K562 (cell line): ENCODE measurements at regions not wholly inside any gene's neighbourhood (a gene's known extent, or its start where the extent isn't known, plus 50 kb on each side); places are given as distances from the start of the nearest gene placed in this dataset.

Experiments
- CBX1 ChIP-seq: sonication (generic); IDR thresholded peaks from 2 replicates; pipeline ENCODE4 v1.6.1; 2016; ENCODE audit warnings: antibody characterized with exemption, low read depth, mild to moderate bottlenecking
- EP300 ChIP-seq: IDR thresholded peaks from 2 replicates; pipeline ENCODE4 v1.6.1; 2012; ENCODE audit warnings: low read length, improper control_type of control experiment
- GATA2 ChIP-seq: sonication (generic); formaldehyde crosslinking; IDR thresholded peaks from 2 replicates; pipeline ENCODE4 v1.4.0; 2020; ENCODE audit warnings: mild to moderate bottlenecking, missing genetic modification reagents
- HDAC2 ChIP-seq: fragments of 450-650 bp; IDR thresholded peaks from 2 replicates; pipeline ENCODE4 v1.6.1; 2016; ENCODE audit warnings: mild to moderate bottlenecking
- MAZ ChIP-seq, 2 experiments: fragments of 450-650 bp in 1 of 2; sonication (generic) in 1 of 2; formaldehyde crosslinking; IDR thresholded peaks in 1 of 2; conservative IDR thresholded peaks in 1 of 2; 2 replicates each; pipeline versions ENCODE4 v1.4.0 to v1.5.0; 2020; ENCODE audit warnings: mild to moderate bottlenecking in 1 of 2, missing genetic modification reagents in 1 of 2
- RBFOX2 ChIP-seq: fragments of 200-400 bp; formaldehyde crosslinking; IDR thresholded peaks from 2 replicates; pipeline ENCODE4 v1.6.1; 2017; ENCODE audit warnings: low read depth, mild to moderate bottlenecking, low read length, moderate library complexity
- ZNF253 ChIP-seq: fragments of 250-450 bp; sonication (Bioruptor Pico); conservative IDR thresholded peaks from 2 replicates; pipeline ENCODE4 v1.6.1; 2021; ENCODE audit warnings: mild to moderate bottlenecking
- TF ChIP-seq, protein P1 (sequence below), 2 experiments: IDR thresholded peaks; 2 replicates each; pipeline ENCODE4 v1.6.1; 2012; ENCODE audit warnings: improper control_type of control experiment in 2 of 2, low read depth in 2 of 2, low read length in 2 of 2, borderline replicate concordance in 1 of 2
- TF ChIP-seq, protein P2 (sequence below), 2 experiments: fragments of 450-650 bp; conservative IDR thresholded peaks; 2 replicates each; pipeline ENCODE4 v1.6.1; 2017; ENCODE audit warnings: mild to moderate bottlenecking in 2 of 2, moderate library complexity in 2 of 2

DNA sequence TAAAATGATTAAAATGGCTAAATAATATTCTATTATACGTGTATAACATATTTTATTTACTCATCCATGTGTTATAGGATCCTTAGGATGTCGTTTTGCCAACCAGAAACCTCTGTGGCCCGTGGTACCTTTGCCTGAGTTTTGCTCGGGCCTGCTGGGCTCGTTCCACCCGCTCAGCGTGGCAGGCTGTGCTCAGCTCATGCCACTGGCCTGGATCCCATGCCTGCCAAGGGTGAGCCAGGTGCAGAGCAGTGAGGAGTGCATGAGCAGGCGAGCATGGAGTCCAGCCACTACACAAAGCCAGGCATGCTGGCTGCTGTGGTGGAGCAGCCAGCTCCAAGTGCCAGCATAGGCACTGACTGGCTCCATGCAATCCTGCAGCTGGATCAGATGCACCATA is 417.2 kb downstream of the TTLL7 start:
- TF ChIP-seq HDAC2 (no peak), MAZ (CRISPR knock-in tag; conservative IDR thresholded peaks at IDR 0.05 in 1 of 2, IDR thresholded peaks at IDR 0.05 in 1 of 2) (no peak), GATA2 (no peak), ZNF253 (CRISPR knock-in tag) (no peak), CBX1 (no peak), EP300 (no peak), RBFOX2 (no peak)
- TF ChIP-seq, protein P1, sequence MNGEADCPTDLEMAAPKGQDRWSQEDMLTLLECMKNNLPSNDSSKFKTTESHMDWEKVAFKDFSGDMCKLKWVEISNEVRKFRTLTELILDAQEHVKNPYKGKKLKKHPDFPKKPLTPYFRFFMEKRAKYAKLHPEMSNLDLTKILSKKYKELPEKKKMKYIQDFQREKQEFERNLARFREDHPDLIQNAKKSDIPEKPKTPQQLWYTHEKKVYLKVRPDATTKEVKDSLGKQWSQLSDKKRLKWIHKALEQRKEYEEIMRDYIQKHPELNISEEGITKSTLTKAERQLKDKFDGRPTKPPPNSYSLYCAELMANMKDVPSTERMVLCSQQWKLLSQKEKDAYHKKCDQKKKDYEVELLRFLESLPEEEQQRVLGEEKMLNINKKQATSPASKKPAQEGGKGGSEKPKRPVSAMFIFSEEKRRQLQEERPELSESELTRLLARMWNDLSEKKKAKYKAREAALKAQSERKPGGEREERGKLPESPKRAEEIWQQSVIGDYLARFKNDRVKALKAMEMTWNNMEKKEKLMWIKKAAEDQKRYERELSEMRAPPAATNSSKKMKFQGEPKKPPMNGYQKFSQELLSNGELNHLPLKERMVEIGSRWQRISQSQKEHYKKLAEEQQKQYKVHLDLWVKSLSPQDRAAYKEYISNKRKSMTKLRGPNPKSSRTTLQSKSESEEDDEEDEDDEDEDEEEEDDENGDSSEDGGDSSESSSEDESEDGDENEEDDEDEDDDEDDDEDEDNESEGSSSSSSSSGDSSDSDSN (IDR thresholded peaks at IDR 0.05; ENCODE audit: borderline replicate concordance in 1 of 2, low read depth in 2 of 2, low read length in 2 of 2): no peak
- TF ChIP-seq, protein P2, sequence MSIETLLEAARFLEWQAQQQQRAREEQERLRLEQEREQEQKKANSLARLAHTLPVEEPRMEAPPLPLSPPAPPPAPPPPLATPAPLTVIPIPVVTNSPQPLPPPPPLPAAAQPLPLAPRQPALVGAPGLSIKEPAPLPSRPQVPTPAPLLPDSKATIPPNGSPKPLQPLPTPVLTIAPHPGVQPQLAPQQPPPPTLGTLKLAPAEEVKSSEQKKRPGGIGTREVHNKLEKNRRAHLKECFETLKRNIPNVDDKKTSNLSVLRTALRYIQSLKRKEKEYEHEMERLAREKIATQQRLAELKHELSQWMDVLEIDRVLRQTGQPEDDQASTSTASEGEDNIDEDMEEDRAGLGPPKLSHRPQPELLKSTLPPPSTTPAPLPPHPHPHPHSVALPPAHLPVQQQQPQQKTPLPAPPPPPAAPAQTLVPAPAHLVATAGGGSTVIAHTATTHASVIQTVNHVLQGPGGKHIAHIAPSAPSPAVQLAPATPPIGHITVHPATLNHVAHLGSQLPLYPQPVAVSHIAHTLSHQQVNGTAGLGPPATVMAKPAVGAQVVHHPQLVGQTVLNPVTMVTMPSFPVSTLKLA (conservative IDR thresholded peaks at IDR 0.05): no peak
